NCI-H82 (cell line): ENCODE measurements at regions not wholly inside any gene's neighbourhood (a gene's known extent, or its start where the extent isn't known, plus 50 kb on each side); places are given as distances from the start of the nearest gene placed in this dataset.
"Not testable (repeated sequence)": the region's sequence is repeated elsewhere in the genome, so short reads cannot be mapped to it uniquely, and the experiment has no call there.

Experiments used
- DNase-seq: peaks from one replicate; lab custom pipeline; 2025; lab: John Stamatoyannopoulos, UW

DNA sequence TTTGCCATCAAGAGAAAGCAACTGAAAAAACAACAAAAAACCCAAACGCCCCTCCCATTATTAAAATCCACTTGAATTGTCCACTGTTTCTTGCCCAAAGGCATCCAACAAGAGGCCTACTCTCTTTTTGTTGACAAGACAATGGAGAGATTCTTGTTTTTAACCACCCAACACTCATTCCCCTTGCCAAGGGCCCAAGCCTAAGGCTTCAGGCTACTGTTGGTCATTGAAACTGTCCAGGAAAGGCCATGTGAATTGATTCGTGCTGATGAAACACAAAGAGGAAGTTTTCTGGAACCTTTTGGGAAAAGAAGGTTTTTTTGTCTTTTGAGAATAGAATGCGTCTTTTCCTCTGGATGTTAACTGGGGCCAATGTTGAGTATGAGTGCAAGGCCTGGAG is 157.4 kb upstream of the PFN2 start:
- no peak for DNase-seq

DNA sequence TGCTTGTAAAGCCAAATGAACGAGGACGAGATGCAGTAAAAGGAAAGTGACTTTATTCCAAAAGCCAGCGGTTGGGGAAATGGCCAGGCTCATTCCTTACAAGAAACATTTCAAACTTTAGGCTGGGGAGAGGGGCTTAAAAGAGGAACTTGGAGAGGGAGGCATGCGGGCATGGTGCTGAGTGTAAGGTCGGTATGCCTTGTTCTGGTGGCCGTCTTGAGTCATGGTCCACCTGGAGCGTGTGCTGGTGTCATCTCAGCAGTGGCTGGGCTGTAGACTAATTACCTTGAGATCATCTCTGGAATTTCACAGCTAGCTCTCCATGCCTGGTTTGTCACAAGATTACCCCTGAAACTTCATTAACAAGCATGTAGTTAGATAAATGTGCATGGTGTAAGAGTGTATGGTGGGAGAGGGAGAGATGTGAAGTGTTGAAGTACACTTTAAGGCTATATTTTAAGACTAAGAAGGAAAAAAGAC is 156.4 kb upstream of the PFN2 start:
- DNase-seq: no peak

DNA sequence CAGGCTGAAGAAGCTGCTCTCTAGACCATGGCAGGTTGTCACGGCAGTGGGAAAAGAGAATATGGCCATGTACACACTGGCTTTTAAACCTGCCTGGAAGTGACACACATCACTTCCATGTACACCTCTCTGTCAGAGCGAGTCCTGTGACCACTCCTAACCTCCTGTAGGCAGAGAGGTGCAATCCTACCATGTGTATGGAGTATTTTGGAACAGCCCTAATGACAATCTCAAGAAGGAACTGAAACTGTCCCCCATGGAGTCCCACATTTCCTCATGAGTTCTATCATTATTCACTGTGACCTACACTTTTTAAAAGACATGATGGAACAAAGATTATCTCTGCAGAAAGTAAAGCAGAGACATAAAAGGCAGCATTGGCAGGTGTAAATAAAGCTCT is 153.4 kb upstream of the PFN2 start:
- DNase-seq: no peak

DNA sequence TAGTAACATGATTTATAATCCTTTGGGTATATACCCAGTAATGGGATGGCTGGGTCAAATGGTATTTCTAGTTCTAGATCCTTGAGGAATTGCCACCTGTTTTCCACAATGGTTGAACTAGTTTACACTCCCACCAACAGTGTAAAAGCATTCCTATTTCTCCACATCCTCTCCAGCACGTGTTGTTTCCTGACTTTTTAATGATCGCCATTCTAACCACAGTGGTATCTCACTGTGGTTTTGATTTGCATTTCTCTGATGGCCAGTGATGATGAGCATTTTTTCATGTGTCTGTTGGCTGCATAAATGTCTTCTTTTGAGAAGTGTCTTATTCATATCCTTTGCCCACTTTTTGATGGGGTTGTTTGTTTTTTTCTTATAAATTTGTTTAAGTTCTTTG is 152.6 kb upstream of the PFN2 start:
- DNase-seq: not testable (repeated sequence)

DNA sequence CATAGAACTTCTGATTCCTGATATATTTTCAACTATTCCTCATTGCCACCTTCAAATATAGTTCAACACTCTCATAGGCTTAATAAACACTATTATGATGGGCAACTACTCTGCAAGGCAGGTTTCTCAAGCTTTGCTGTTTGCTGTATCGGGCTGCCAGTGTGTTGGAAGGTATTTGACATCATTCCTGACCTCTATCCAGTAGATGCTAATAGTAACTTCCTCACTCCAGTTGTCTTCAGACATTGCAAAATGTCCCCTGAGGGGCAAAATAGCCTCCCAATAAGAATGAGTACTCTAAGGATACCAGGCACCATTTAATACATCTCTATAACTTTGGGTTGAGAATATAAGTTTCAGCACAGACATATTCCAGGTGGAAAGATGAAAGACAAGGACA is 147.5 kb upstream of the PFN2 start:
- no peak for DNase-seq

DNA sequence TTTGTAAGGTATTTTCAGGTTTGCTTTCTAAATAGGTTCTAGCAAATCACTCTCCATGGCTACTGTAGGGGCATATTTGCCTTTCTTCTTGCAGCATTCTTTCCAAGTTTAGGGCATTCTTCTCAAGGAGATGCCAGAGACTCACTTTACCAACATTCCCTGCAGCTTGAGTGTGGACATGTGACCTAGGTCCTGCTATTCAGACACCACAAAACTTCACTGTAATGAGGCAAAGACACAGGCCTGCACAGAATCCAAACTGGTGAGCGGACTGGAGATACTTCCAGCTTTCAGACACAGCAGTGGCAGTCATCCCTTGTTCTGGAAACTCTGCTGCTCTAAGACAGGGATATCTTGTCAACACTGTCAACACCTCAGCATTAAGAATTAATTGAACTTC is 146.4 kb upstream of the PFN2 start:
- no peak for DNase-seq

DNA sequence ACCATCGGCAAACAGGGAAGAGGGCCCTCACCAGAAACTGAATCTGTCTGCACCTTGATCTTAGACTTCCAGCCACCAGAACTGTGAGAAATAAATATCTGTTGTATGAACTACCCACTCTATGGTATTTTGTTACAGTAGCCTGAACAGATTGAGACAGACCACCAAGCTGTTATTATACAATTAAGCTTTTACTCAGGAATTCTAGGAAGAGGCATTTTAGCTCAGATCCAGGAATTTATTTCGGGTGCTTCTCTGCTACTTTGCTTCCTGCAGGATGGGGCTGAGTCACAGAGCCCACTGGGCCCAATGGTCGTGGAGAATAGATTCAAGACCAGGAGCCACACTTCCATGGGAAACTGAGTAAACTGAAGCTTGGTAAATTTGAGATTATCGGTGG is 145.5 kb upstream of the PFN2 start:
- DNase-seq: no peak

DNA sequence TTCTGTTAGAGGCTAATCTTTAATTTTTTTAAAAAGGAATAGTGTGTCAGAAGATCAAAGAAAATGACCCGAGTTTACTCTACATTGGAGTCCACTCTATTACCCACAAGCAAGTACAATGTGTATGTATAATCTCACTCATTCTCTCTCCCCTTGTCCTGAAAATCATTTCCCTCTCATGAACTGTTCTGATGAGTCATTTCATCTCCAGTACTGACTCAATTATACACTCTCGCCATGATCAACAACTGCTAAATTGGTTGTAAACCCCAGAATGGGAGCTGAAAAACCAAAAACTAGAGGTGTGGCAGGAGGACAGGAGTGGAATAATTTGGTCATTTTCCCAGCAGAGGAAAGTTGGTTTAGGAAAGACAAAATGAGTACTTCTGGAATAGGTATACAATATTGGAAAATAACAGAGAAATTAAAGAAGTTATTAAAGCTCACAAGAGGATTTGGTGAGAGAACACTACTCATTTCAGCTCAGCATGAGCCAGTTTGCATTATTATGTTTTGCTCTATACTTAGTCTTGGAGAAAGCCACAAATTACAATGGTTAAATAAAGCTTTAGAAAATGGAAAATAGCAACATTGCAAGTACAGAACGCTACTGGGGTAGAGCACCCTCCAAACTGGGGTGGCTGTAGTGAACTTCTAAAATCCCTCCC is 144.3 kb upstream of the PFN2 start:
- no peak for DNase-seq

DNA sequence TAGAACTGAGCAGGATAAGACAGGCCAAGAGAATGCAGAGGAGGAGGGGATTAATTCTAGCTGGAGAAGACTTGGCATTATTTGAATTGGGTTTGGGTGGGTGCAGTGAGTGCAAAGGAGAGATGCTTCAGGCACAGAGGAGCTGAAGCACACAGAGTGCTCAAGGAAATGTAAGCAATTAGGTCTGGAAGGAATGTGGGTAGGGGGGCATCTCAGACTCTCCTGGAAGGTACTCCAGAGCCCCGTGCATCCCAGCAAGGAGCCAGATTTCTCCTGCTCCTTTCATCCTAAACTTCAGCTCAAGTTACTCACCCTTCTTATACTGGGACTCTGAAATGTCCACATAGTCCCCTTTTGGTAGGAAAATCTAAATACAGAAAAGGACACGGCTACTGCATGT is 143.6 kb upstream of the PFN2 start:
- DNase-seq: no peak

DNA sequence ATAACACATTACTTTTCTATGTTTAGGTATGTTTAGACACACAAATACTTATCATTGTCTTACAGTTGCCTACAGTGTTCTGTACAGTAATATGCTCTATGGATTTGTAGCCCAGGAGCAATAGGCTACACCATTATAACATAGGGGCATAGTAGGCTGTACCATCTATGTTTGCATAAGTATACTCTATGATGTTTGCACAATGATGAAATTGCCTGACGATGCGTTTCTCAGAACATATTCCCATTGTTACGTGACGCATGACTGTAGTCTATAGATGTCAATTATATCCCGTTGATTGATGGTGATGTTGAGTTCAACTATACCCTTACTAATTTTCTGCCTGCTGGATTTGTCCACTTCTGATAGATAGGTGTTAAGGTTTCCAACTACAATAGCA is 139.4 kb upstream of the PFN2 start:
- DNase-seq: no peak

DNA sequence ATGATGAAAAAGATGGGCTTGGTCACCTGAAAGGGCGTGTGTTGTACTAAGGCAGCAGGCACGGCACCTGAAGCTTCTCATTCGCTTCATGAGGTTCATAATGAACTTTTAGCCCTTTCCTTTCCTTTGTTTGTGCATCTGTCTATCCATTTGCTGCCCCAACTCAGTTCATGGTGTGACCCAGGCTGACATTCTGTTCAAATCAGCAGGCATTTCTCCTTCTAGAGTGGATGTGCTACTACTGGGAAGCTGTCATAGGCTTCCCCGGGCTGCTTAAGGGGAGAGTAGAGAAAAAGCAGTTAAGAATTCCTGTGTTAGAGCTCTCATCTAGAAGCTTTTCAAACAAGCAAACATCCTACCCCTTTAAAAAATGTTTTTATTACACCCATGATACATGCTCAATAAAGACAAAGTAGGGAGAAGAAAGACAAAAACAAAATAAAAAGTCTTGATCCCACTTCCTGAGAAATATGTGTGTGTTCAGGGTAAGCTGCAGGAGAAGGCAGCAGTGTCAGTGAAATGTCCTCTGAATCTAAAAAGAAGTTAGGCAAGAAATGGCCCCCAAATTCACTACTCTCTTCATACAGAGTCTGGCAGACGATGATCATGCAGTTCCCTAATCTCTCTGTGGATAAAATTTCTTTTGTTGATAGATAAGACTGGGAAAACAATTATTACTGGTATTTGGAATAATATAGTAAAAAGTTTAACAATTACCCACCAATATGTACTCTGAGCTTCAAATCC is 136.9 kb upstream of the PFN2 start:
- DNase-seq: peak; percentile 60

DNA sequence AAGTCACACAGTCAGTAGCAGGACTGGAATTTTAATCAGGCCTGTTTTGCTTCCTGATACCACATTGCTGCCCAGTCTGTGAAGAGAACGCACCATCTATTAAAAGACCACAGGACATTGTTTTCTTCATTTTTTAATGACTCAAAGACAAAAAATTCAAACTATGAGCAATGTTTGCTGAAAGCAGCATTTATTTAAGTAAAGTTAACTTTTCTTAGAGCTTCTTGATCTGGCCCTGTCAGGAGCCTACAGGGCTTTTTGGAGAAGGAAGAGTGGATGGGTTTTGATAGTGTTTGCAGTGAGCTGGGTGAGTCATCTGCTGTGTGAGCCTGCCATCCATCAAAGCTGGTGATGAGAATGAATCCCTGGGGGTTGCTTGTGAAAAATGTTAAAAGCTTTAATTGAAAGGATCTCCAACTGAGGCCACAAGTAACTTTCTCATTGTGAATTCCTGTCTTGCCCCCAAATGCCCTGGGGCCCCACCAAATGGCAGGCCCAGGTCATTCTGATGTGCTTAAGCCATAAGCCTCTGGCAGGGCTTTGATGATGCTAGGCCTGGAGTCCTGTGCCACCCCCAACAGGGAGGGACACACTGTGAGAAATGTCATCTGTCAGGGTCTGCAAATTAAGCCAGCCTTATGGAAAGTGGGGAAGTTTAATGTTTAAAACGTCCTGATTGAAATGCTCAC is 136.2 kb upstream of the PFN2 start:
- peak; percentile 75 for DNase-seq

DNA sequence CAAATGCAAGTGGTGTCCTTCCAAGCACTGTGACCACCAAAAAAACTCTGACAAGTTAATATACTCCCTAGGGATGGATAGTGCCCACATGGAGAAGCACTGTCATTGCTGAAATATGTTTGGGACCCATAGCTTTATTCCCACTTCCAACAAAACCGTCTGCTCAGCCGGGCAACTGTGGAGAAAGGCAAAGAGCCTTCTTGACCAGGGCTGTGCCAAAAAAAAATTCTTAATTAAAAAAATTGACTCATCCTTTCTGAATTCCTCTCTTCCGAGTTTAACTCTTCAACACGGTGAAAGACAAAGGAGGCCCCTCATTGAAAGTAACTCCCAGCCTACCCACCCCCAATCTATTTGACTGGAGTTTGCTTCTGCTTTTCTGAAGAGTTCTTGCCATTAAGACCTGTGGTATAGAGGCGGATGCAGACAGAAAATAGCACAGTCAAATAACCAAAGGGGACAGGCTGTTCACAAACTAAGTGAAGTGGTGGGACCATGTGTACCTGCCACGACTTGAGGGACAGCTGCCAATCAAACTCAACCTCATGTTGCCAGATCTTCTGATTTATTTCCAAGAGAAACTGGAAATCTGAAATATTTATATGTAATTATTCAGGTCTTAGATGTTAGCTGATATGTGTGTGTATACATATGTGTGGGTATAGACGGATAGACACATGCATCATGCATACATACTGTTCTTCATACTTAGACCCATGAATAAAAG is 135.4 kb upstream of the PFN2 start:
- no peak for DNase-seq

DNA sequence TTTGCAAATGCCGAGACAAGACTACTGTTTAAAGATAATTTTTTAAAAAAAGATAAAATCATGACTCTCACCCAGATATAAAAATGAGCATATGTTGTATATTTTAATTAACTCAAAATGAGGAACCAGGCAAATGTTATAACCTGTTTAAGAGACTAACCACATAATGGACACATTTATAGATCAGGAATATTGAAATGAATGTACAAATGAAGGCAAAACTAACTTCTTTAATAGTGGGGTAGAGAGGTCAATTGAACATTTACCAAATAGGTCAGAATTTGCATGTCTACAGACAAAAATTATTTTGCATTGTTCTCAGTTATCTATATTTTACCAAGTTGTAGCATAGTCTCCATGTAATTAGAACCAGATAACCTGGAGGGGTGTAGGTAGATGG is 134.3 kb upstream of the PFN2 start:
- no peak for DNase-seq

DNA sequence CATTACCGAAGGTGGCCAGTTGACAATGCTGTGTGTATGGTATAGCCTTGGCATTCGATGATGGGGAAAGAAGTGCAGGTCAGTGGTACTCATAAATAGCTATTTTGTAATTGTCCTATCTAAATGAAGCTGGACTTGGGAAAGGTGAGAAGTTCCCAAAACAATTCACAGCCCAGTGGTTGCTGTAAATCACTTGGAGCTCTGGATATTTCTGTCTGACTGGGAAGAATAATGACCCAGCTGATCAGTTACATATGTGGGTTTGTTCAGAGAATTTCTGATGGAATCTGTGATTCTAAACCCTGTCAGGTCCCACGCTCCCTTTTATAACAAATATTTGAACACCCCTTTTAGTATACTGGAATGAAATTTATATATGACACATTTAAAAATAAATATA is 133.9 kb upstream of the PFN2 start:
- DNase-seq: no peak

DNA sequence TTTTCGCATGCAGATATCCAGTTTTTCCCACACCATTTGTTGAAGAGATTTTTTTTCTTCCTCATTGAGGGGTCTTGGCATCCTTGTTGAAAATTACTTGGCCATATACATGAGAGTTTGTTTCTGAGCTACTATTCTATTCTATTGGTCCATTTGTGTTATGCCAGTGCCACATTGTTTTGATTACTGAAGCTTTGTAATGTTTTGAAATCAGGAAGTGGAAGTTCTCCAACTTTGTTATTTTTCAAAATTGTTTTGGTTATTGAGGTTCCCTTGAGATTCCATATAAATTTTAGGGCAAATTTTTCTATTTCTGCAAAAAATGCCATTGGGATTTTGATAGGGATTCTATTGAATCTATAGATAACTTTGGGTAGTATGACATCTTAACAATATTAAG is 130.3 kb upstream of the PFN2 start:
- DNase-seq: no peak

DNA sequence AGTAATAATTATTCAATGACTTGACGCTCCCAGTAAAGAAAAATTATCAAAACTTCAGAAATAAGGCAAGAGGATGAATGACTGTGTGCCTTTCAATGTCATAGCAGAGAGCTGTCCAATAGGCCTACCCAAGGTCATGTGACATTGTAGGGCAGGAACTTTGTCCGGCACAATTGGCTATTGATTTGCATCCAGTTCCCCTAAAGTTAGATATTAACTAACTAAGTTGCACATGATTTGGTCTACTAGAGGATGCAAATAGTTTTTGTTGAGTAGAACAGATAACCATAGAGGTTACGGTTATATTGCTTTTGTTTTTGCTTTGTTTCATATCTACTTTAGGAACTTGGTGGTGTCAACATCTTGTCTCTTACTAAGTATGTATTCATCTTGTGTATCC is 127.9 kb upstream of the PFN2 start:
- DNase-seq: no peak

DNA sequence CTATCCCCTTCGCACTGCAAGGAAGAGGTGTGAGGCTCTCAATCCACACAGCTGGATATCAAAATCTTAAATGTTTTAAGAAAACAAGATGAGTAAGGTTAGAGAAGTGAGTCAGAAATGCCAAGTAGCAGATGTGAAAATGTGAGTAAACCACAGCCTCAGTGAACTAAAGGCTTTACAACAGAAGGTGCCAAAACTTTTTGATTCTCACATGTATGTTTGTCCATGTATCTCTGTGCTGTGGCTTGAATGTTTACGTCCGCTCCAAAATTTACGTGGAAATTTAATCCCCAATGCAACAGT is 126.8 kb upstream of the PFN2 start:
- DNase-seq: no peak

DNA sequence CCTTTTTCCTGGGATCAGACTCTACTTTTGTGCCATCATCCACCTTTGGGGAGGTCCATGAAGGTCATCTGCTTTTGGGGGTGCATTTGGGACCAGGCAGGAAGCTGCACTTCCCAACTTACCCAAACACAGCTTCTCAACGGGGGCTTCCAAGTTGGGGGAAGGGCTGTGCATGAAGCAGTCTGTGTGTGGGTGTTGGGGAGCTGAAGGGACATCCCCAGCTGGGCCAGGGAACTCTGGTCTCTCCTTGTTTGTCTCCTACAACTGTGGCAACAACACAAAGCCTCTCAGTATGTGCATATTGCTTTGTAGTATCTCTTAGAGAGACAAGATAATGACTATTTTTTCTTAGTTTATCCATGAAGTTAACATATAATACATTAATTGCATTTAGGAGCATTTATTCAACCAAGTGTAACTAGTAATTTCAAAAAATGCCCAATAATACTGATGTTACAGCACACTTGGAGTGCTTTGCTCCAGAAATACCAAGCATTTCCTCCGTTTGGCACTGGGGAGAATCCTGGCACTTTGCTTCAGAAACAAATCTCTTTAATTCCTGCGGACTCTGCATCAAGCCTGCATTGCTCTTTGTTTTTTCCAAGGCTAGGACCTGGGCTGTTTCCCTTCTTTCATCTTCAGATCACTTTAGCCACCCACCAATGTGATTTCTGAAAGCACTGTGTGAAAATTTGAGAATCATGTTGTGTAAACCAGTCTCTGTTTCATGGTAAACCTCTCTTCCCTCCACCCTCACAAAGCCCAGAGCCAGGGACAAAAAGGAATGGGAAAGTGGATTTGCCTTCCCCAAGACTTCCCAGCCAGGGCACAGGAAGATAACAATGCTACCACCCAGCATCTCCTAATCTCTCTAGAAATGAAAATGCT is 126.2 kb upstream of the PFN2 start:
- peak; percentile 44 for DNase-seq

DNA sequence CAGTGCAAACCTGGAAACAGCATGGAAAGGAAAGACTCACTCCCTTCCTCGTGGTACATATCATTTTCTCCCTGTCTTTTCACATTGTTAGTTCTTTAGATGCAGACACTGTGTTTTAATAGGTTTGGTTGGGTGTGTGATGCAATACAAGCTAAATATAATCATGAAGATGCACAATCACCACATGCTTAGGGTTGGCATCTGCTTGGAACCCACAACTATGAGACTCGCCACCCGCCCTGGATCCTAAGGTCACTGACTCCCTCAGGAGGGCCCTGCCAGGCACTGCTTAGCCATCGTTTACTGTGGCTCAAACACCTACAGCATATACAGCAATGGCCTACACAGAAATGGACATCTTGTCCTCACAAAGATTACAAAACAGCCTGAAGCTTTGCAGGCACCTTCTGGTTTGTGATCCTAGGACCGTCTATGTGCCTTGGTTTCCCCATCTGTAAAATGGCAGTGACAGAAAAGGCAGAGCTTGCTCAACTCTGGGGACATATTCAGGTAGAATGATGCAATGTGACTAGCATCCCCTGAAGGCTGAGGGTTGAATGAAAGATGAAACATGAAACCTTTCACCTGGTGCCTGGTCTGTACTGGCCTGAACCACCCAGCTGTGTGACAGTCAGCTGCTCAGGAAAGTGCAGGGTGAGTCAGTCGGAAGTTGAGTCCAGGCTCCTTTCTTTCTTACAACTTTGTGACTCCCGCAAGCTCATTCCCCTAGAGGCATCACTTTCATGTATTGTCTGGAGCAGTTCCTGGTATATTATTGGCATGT is 123.6 kb upstream of the PFN2 start:
- DNase-seq: no peak

DNA sequence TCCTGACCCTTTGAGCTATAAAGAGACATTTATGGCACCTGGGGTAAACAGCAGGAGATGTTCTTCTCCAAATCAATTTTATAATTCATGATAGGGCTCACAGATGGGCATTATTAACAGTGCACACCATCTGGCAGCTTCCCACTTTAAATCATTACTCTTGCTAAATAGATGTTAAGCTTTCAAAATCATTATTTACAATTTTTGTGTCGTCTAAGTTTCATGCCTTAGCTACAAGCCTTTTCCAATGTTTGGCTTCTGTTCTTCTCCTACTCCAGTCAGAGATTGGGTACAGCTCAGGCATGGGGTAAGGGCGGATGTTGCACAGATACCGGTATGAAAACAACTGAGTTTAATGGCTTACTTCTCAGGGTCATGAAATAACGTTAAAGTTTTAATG is 120.9 kb upstream of the PFN2 start:
- no peak for DNase-seq
